IMR-90 (cell line): ENCODE measurements at regions not wholly inside any gene's neighbourhood (a gene's known extent, or its start where the extent isn't known, plus 50 kb on each side); places are given as distances from the start of the nearest gene placed in this dataset.
A peak's percentile ranks its signal among the peaks of the same experiment; 100 is the strongest.

Source experiments
- ATAC-seq: fragments of 200-7000 bp; cut with Tn5 transposase; 2 replicates; pipeline ENCODE4 v1.9.1; 2020; ENCODE audit warnings: low read depth, mild to moderate bottlenecking, moderate library complexity
- BruUV-seq: library from RNA; stranded (reverse); fragments of 400-500 nt; replicated peaks from 2 replicates; lab custom pipeline; 2021; lab: Mats Ljungman, UMichigan
- CTCF ChIA-PET: fragments of 300-600 bp; formaldehyde crosslinking; extraction: SDS; loops from one replicate; lab custom pipeline; 2021; ENCODE audit warnings: antibody characterized with exemption; lab: Yijun Ruan, JAX
- POLR2A ChIA-PET: fragments of 300-600 bp; sonication (Branson Sonifier 250); formaldehyde crosslinking; loops from one replicate; lab custom pipeline; 2022; ENCODE audit warnings: antibody characterized with exemption; ENCODE audit not compliant: unreplicated experiment; lab: Charles Lee
- DNase-seq: peaks from one replicate; pipeline ENCODE4 v3.0.0; 2013
- H2AFZ ChIP-seq: replicated peaks from 2 replicates; pipeline ENCODE3; 2013; ENCODE audit warnings: low read length, mild to moderate bottlenecking; ENCODE audit not compliant: poor library complexity
- H2AK5ac ChIP-seq: 2 replicates; pipeline ENCODE4 v1.6.1; 2013; ENCODE audit warnings: low read depth, low read length, inconsistent platforms
- H2AK9ac ChIP-seq: replicated peaks from 2 replicates; pipeline ENCODE3; 2013; ENCODE audit warnings: mild to moderate bottlenecking, low read depth, low read length, moderate library complexity; ENCODE audit not compliant: poor library complexity
- H2BK120ac ChIP-seq: 2 replicates; pipeline ENCODE4 v1.6.1; 2013; ENCODE audit warnings: low read depth, low read length, inconsistent platforms
- H2BK15ac ChIP-seq: 3 replicates; pipeline ENCODE4 v1.6.1; 2013; ENCODE audit warnings: low read depth, low read length, inconsistent platforms
- H2BK20ac ChIP-seq: 2 replicates; pipeline ENCODE4 v1.6.1; 2013; ENCODE audit warnings: low read depth, mild to moderate bottlenecking, inconsistent platforms, low read length, moderate library complexity
- H2BK5ac ChIP-seq: 2 replicates; pipeline ENCODE4 v1.6.1; 2013; ENCODE audit warnings: mild to moderate bottlenecking, low read depth, low read length, inconsistent platforms; ENCODE audit not compliant: poor library complexity, severe bottlenecking
- H3K14ac ChIP-seq: replicated peaks from 2 replicates; pipeline ENCODE4 v1.6.1; 2013; ENCODE audit warnings: low read depth, low read length, inconsistent platforms
- H3K18ac ChIP-seq: 2 replicates; pipeline ENCODE4 v1.6.1; 2013; ENCODE audit warnings: low read depth, low read length, control low read depth
- H3K23ac ChIP-seq: 2 replicates; pipeline ENCODE4 v1.6.1; 2013; ENCODE audit warnings: low read depth, low read length, inconsistent platforms
- H3K27ac ChIP-seq: 2 replicates; pipeline ENCODE4 v1.5.1; 2013; ENCODE audit warnings: mild to moderate bottlenecking, control low read depth, low read length; ENCODE audit not compliant: insufficient read depth
- H3K27me3 ChIP-seq: 2 replicates; pipeline ENCODE4 v1.6.1; 2013; ENCODE audit warnings: low read length; ENCODE audit not compliant: control insufficient read depth, insufficient read depth
- H3K36me3 ChIP-seq: 2 replicates; pipeline ENCODE4 v1.6.1; 2013; ENCODE audit warnings: low read length, mixed read lengths; ENCODE audit not compliant: control insufficient read depth, insufficient read depth
- H3K4ac ChIP-seq: 2 replicates; pipeline ENCODE4 v1.6.1; 2013; ENCODE audit warnings: low read depth, low read length, inconsistent platforms
- H3K4me1 ChIP-seq: 2 replicates; pipeline ENCODE4 v1.6.1; 2013; ENCODE audit warnings: low read length, mixed read lengths; ENCODE audit not compliant: control insufficient read depth, insufficient read depth
- H3K4me2 ChIP-seq: 2 replicates; pipeline ENCODE4 v1.6.1; 2013; ENCODE audit warnings: low read depth, mild to moderate bottlenecking, control low read depth, low read length, moderate library complexity
- H3K4me3 ChIP-seq: 2 replicates; pipeline ENCODE4 v1.5.1; 2013; ENCODE audit warnings: low read depth, mild to moderate bottlenecking, control low read depth, low read length, moderate library complexity; ENCODE audit not compliant: insufficient read depth
- H3K56ac ChIP-seq: 2 replicates; pipeline ENCODE4 v1.6.1; 2013; ENCODE audit warnings: low read length, inconsistent platforms; ENCODE audit not compliant: insufficient read depth; ENCODE audit errors: extremely low read depth
- H3K79me1 ChIP-seq, 2 experiments: 2 replicates each; pipeline ENCODE4 v1.6.1; 2013; ENCODE audit warnings: low read length in 2 of 2, inconsistent platforms in 1 of 2, low read depth in 1 of 2
- H3K9ac ChIP-seq: 2 replicates; pipeline ENCODE4 v1.6.1; 2013; ENCODE audit warnings: low read depth, low read length, control low read depth
- H3K9me1 ChIP-seq: 2 replicates; pipeline ENCODE4 v1.6.1; 2013; ENCODE audit warnings: low read length, inconsistent platforms; ENCODE audit not compliant: insufficient read depth
- H3K9me3 ChIP-seq: 2 replicates; pipeline ENCODE4 v1.6.1; 2013; ENCODE audit warnings: low read length; ENCODE audit not compliant: control insufficient read depth, insufficient read depth
- H4K20me1 ChIP-seq: 2 replicates; pipeline ENCODE4 v1.6.1; 2013; ENCODE audit warnings: low read length, inconsistent platforms; ENCODE audit not compliant: insufficient read depth
- H4K5ac ChIP-seq: 2 replicates; pipeline ENCODE4 v1.6.1; 2013; ENCODE audit warnings: mild to moderate bottlenecking, low read depth, low read length, control low read depth
- H4K8ac ChIP-seq, 2 experiments: 2 replicates each; pipeline ENCODE4 v1.6.1; 2013; ENCODE audit warnings: low read depth in 2 of 2, low read length in 2 of 2, control low read depth in 1 of 2, inconsistent platforms in 1 of 2
- H4K91ac ChIP-seq: 2 replicates; pipeline ENCODE4 v1.6.1; 2013; ENCODE audit warnings: low read depth, low read length, inconsistent platforms; ENCODE audit not compliant: insufficient read depth
- CEBPB ChIP-seq: IDR thresholded peaks from 2 replicates; pipeline ENCODE4 v1.6.1; 2012; ENCODE audit warnings: low read depth, low read length, improper control_type of control experiment
- FOS ChIP-seq: fragments of 150-350 bp; IDR thresholded peaks from 2 replicates; pipeline ENCODE4 v1.6.1; 2016; ENCODE audit warnings: low read depth, low read length
- MXI1 ChIP-seq: IDR thresholded peaks from 2 replicates; pipeline ENCODE4 v1.6.1; 2012; ENCODE audit warnings: low read depth, mild to moderate bottlenecking, low read length, moderate library complexity, borderline replicate concordance
- POLR2A ChIP-seq: IDR thresholded peaks from 2 replicates; pipeline ENCODE4 v1.6.1; 2012; ENCODE audit warnings: mild to moderate bottlenecking, low read depth, low read length
- RCOR1 ChIP-seq: IDR thresholded peaks from 2 replicates; pipeline ENCODE4 v1.6.1; 2012; ENCODE audit warnings: mild to moderate bottlenecking, low read length, improper control_type of control experiment; ENCODE audit not compliant: insufficient replicate concordance
- RFX5 ChIP-seq: IDR thresholded peaks from 2 replicates; pipeline ENCODE4 v1.8.0; 2012; ENCODE audit warnings: low read depth, mild to moderate bottlenecking, low read length, moderate library complexity
- WGBS, 2 experiments: methylation state at CpG; one replicate each; pipeline versions ENCODE4 v1.1.5 to v1.1.7; 2013; ENCODE audit warnings: missing lambda C conversion rate in 2 of 2; ENCODE audit not compliant: insufficient read length in 1 of 2; ENCODE audit errors: extremely low coverage in 2 of 2; 5-methylcytosine and 5-hydroxymethylcytosine counted together
- dilution Hi-C: fragments of 300-500 bp; cut with HindIII; formaldehyde crosslinking; loops from one replicate; pipeline ENCODE4 v1.14.3; 2018; ENCODE audit warnings: low sequenced_read_pairs; ENCODE audit not compliant: unreplicated experiment
- in situ Hi-C: fragments of 300-500 bp; cut with MboI; formaldehyde crosslinking; loops from 3 replicates; pipeline ENCODE4 v1.14.3; 2019; ENCODE audit warnings: low sequenced_read_pairs, inconsistent platforms, mixed read lengths
- intact Hi-C: fragments of 100-400 bp; cut with micrococcal nuclease; formaldehyde crosslinking; loops from 2 replicates; pipeline ENCODE4 v1.10.0; 2022

DNA sequence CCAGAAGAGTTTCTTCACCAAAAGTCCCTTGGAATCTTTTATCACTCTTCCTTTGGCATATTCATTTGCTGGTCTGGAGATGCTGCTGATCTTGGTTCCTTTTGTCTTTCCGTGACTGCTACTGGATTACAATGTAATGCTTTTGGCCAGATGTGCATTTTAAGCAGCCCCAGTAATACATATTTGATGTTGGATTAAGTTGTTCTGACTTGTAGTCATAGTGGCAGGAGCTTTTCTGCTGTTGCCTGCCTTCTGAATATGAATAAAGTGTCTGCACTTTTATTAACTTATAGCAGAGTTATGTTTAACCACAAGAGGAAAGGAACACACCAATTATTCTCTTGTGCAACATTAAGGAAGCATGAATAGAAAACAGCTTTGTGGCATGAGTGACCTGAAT, 360.0 kb upstream of the DDI1 start:
- no peak overlapping the region for H2BK5ac ChIP-seq
- no peak for ATAC-seq
- in situ Hi-C loops = no loop called here

More for the DNA sequence above, 360.0 kb upstream of the DDI1 start:
- H4K91ac ChIP-seq = no peak overlapping the region
- H3K23ac ChIP-seq = no peak overlapping the region
- intact Hi-C loops (no loop called here), dilution Hi-C loops (no loop called here)
- no peak overlapping the region for H3K4ac ChIP-seq
- H3K14ac ChIP-seq = no peak overlapping the region
- H3K4me1 ChIP-seq = peaks cover 2% of the 10 kb centered on the region; the same call in 1 of the 2 replicates
- no peaks in the 10 kb centered on the region for H4K20me1 ChIP-seq
- H3K79me1 ChIP-seq = no peaks in the 10 kb centered on the region
- H4K8ac ChIP-seq = no peak overlapping the region
- BruUV-seq = no TSS peak
- no peaks in the 10 kb centered on the region for H3K36me3 ChIP-seq
- POLR2A ChIA-PET = no interaction called here
- H2AFZ ChIP-seq = no peak overlapping the region
- no peak overlapping the region for H3K56ac ChIP-seq
- no peaks in the 10 kb centered on the region; the same call in 1 of the 2 replicates for H3K9me3 ChIP-seq
- H3K9ac ChIP-seq = no peak overlapping the region
- H2BK15ac ChIP-seq = no peak overlapping the region
- H2BK20ac ChIP-seq = no peak overlapping the region
- no peak overlapping the region for H2AK5ac ChIP-seq
- no peak overlapping the region for H4K5ac ChIP-seq
- no peak for DNase-seq
- H2BK120ac ChIP-seq = peak overlapping the region; percentile 32; the same call in 1 of the 2 replicates
- H3K4me2 ChIP-seq = no peak overlapping the region
- no CpG with 5 or more reads among the region's 1 CpG for WGBS, 2 experiments
- no peaks in the 10 kb centered on the region for H3K27me3 ChIP-seq
- H2AK9ac ChIP-seq = no peak overlapping the region
- no peak for TF ChIP-seq FOS
- no peak for TF ChIP-seq RFX5
- no peak for TF ChIP-seq CEBPB
- TF ChIP-seq MXI1 = no peak
- no peak for TF ChIP-seq POLR2A
- TF ChIP-seq RCOR1 = no peak
- CTCF ChIA-PET = no interaction called here
- 0 out of 2 replicates have a peak, but pooled peaks cover 5% of the 10 kb centered on the region for H3K9me1 ChIP-seq
- H3K27ac ChIP-seq = no peak overlapping the region
- H3K4me3 ChIP-seq = no peak overlapping the region
- no peak overlapping the region for H3K18ac ChIP-seq
